ENCODE measurements at regions not wholly inside any gene's neighbourhood (a gene's known extent, or its start where the extent isn't known, plus 50 kb on each side); places are given as distances from the start of the nearest gene placed in this dataset.

DNA sequence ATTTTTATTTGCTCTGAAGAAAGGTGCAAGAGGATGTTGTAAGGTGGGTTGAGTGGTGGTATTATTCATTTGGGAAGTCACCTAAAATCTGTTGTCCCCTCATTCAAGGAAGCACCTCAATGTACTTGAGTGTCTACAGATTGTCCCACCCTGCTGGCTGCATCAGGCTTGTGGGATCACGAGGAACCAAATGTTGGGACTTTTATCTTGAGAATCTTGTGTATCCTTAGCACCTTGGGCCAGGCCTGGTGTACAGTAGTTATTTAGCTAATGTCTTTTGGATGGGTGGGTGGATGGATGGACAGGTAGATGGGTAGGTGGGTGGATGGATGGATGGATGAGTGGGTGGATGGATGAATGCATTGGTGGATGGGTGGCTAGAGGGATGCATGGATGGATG, 519.3 kb downstream of the BCL11B start:
- ATAC-seq (no peak), DNase-seq (ENCODE audit: low spot score) (no peak), FAIRE-seq (no peak)
- Histone ChIP-seq H3K4me2 (ENCODE audit: low read depth, low read length) (no peak overlapping the region), H4K20me1 (ENCODE audit: insufficient read depth, low read length) (no peaks in the 10 kb centered on the region), H3K9me3 (ENCODE audit: low read length) (peaks cover 77% of the 10 kb centered on the region), H2AFZ (ENCODE audit: low read length) (no peak overlapping the region), H3K79me2 (ENCODE audit: insufficient read depth, low read length) (no peaks in the 10 kb centered on the region), H3K9ac (ENCODE audit: insufficient read depth, low read depth, low read length) (no peak overlapping the region), H3K27me3 (ENCODE audit: control insufficient read depth in 1 of 2, insufficient read depth in 2 of 2, low read length in 2 of 2) (no peaks in the 10 kb centered on the region), H3K4me1 (ENCODE audit: insufficient read depth, low read length) (no peaks in the 10 kb centered on the region), H3K36me3 (replicated peaks in 1 of 2; ENCODE audit: control insufficient read depth in 1 of 2, insufficient read depth in 2 of 2, low read length in 2 of 2) (no peaks in the 10 kb centered on the region), H3K4me3 (replicated peaks in 1 of 3; ENCODE audit: insufficient read depth in 1 of 3, low read depth in 2 of 3, low read length in 3 of 3) (no peak overlapping the region), H3K27ac (ENCODE audit: extremely low read length, insufficient read depth, low read length) (no peak overlapping the region)
- WGBS (ENCODE audit: low lambda C conversion rate) = 0% methylated on average over 1 of the region's 1 CpG
- no TSS peak for BruUV-seq (replicated peaks)
- ChIA-PET POLR2A (no interaction called here), CTCF (ENCODE audit: low intra/inter-chr PET ratio, low total read pairs) (no interaction called here)
- intact Hi-C loops (cut with micrococcal nuclease; ENCODE audit: unreplicated experiment) (no loop called here), in situ Hi-C loops (cut with HindIII; ENCODE audit: extremely low pct_ligation_motif_present, low pct_unique_long_range_greater_than_20kb) (no loop called here)
- TF ChIP-seq ZNF260 (CRISPR knock-in tag; IDR thresholded peaks at IDR 0.05; ENCODE audit: borderline replicate concordance, low read depth) = no peak
- TF ChIP-seq E2F2 (CRISPR knock-in tag; IDR thresholded peaks at IDR 0.05; ENCODE audit: borderline replicate concordance) = no peak
- no peak for TF ChIP-seq SOX13 (IDR thresholded peaks at IDR 0.05)
- TF ChIP-seq SOX13 (CRISPR knock-in tag; conservative IDR thresholded peaks at IDR 0.05 in 1 of 2, IDR thresholded peaks at IDR 0.05 in 1 of 2) = no peak
- TF ChIP-seq HOXA5 (CRISPR knock-in tag; IDR thresholded peaks at IDR 0.05) = no peak
- TF ChIP-seq KLF13 (CRISPR knock-in tag; IDR thresholded peaks at IDR 0.05) = no peak
- no peak for TF ChIP-seq RAD51 (IDR thresholded peaks at IDR 0.05; ENCODE audit: borderline replicate concordance)
- no peak for TF ChIP-seq SATB2 (CRISPR knock-in tag; IDR thresholded peaks at IDR 0.05)
- TF ChIP-seq, protein P1, sequence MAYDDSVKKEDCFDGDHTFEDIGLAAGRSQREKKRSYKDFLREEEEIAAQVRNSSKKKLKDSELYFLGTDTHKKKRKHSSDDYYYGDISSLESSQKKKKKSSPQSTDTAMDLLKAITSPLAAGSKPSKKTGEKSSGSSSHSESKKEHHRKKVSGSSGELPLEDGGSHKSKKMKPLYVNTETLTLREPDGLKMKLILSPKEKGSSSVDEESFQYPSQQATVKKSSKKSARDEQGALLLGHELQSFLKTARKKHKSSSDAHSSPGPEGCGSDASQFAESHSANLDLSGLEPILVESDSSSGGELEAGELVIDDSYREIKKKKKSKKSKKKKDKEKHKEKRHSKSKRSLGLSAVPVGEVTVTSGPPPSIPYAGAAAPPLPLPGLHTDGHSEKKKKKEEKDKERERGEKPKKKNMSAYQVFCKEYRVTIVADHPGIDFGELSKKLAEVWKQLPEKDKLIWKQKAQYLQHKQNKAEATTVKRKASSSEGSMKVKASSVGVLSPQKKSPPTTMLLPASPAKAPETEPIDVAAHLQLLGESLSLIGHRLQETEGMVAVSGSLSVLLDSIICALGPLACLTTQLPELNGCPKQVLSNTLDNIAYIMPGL (CRISPR knock-in tag; IDR thresholded peaks at IDR 0.05; ENCODE audit: borderline replicate concordance in 1 of 2, low read depth in 1 of 2) = no peak
- no peak for TF ChIP-seq LBX2 (CRISPR knock-in tag; IDR thresholded peaks at IDR 0.05; ENCODE audit: borderline replicate concordance)
- TF ChIP-seq SMAD9 (CRISPR knock-in tag; IDR thresholded peaks at IDR 0.05) = no peak
- TF ChIP-seq ZNF580 (CRISPR knock-in tag; IDR thresholded peaks at IDR 0.05; ENCODE audit: borderline replicate concordance, low read depth) = no peak
- TF ChIP-seq CEBPZ (IDR thresholded peaks at IDR 0.05; ENCODE audit: low read length) = no peak
- TF ChIP-seq STAG1 (CRISPR knock-in tag; IDR thresholded peaks at IDR 0.05) = no peak
- TF ChIP-seq ZNF451 (CRISPR knock-in tag; IDR thresholded peaks at IDR 0.05) = no peak

All from HepG2 (cell line).